ENCODE measurements at regions not wholly inside any gene's neighbourhood (a gene's known extent, or its start where the extent isn't known, plus 50 kb on each side); places are given as distances from the start of the nearest gene placed in this dataset.

DNA sequence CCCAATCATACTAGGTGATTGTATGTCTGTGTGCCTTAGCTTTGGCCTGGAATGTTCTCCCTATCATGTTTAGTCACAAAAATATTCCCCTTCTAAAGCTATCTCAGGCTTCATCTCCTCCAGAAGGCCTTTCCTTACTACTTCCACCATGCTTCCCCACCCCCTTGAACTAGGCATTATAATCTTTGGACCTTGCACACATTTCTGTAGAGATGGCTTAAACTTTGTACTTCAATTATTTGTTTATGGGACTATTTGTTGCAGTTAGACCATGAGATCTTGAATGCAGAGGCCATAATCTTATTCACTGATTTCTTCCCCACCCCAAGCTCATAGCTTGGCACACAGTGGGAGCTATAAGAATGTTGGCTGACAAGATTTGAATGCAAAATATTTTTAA lies 262.0 kb upstream of the EDA2R start:
- TF ChIP-seq EZH2 (IDR thresholded peaks at IDR 0.05; ENCODE audit: low read length, unreplicated experiment) = no peak
- TF ChIP-seq, protein P1, sequence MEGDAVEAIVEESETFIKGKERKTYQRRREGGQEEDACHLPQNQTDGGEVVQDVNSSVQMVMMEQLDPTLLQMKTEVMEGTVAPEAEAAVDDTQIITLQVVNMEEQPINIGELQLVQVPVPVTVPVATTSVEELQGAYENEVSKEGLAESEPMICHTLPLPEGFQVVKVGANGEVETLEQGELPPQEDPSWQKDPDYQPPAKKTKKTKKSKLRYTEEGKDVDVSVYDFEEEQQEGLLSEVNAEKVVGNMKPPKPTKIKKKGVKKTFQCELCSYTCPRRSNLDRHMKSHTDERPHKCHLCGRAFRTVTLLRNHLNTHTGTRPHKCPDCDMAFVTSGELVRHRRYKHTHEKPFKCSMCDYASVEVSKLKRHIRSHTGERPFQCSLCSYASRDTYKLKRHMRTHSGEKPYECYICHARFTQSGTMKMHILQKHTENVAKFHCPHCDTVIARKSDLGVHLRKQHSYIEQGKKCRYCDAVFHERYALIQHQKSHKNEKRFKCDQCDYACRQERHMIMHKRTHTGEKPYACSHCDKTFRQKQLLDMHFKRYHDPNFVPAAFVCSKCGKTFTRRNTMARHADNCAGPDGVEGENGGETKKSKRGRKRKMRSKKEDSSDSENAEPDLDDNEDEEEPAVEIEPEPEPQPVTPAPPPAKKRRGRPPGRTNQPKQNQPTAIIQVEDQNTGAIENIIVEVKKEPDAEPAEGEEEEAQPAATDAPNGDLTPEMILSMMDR (conservative IDR thresholded peaks at IDR 0.05; ENCODE audit: low read depth, low read length) = no peak

Data from PC-3 (cell line).